GM20000 (cell line): ENCODE measurements at regions not wholly inside any gene's neighbourhood (a gene's known extent, or its start where the extent isn't known, plus 50 kb on each side); places are given as distances from the start of the nearest gene placed in this dataset.
"Not testable (repeated sequence)": the region's sequence is repeated elsewhere in the genome, so short reads cannot be mapped to it uniquely, and the experiment has no call there.

ENCODE experiments used
- DNase-seq: peaks from one replicate; pipeline ENCODE4 v3.0.0; 2012; ENCODE audit warnings: low spot score
- TF ChIP-seq, protein P1 (sequence below): IDR thresholded peaks from 2 replicates; pipeline ENCODE4 v1.5.1; 2012; ENCODE audit warnings: mild to moderate bottlenecking, control low read depth; ENCODE audit errors: extremely low read depth, missing control alignments

DNA sequence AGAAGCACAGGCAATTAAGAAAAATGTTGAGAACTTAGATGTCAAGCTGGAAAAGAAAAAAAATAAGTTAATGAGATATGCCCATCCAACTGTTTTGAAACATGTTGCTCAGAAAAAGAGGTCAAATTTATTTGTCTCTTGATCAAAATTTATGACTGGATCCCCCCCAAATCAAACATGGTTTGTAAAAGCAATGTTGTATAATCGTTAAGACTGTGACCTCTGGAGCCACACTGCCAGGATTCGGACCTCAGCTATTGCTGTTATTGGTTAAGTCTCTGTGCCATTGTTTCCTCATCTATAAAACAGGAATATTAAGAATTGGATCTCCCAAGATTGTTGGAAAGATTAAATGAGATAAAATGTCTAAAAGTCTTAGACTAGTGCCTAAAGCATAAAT is 51.9 kb upstream of the LRRK2 start:
- TF ChIP-seq, protein P1, sequence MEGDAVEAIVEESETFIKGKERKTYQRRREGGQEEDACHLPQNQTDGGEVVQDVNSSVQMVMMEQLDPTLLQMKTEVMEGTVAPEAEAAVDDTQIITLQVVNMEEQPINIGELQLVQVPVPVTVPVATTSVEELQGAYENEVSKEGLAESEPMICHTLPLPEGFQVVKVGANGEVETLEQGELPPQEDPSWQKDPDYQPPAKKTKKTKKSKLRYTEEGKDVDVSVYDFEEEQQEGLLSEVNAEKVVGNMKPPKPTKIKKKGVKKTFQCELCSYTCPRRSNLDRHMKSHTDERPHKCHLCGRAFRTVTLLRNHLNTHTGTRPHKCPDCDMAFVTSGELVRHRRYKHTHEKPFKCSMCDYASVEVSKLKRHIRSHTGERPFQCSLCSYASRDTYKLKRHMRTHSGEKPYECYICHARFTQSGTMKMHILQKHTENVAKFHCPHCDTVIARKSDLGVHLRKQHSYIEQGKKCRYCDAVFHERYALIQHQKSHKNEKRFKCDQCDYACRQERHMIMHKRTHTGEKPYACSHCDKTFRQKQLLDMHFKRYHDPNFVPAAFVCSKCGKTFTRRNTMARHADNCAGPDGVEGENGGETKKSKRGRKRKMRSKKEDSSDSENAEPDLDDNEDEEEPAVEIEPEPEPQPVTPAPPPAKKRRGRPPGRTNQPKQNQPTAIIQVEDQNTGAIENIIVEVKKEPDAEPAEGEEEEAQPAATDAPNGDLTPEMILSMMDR, result no peak
- no peak for DNase-seq

DNA sequence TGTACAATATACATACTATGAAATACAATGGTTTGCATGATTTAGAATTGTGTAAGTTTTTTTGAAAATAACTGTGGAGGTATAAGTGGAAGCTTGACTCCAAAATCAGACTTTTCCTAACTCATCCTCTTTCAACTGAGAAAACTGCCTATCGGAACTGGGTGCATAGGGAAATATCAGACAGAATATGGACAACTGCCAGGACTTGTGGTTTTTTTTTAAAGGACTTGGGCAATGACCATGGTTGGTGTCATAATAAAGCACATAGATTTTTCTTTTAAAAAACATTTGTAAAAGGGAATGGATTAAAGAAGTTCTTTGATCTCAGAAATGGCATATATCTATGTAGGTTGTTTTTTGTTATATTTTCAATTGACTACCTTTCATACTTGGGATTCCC is 53.3 kb upstream of the LRRK2 start:
- no peak for DNase-seq
- TF ChIP-seq, protein P1, result no peak

DNA sequence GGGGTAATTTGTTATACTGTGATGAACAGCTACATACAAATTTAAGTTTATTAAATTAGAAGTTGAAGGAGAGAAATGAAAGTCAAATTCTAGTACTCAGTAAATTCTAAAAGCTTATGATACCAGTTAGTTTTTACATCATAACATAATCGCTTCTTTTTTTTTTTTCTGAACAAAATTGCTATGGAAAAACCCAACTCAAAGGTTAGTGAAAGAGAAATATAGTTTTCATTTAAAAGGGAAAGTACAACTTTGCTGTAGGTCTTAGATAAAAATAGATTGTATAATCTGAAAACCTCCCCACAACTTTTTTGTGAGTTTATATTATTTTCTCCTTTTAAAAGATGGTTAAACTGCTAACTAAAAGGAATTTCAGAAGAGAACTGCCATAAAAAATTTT is 53.7 kb upstream of the LRRK2 start:
- TF ChIP-seq, protein P1, result no peak
- no peak for DNase-seq

DNA sequence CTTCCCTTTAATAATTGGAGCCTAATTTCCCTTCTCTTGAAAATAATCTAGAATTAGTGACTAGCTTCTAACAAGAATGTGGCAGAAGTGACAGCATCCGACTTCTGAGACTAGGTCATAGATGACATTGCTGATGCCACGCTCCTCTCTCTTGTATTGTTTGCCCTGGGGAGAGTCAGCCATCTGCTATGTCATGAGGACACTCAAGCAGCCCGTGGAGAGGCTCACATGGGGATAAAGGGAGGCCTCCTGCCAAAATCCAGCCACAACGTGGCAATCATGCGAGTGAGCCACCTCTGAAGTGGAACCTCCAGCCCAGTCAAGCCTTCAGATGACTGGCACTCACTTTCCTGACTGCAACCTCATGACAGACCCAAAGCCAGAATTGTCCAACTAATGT is 54.2 kb upstream of the LRRK2 start:
- TF ChIP-seq, protein P1, result no peak
- no peak for DNase-seq

DNA sequence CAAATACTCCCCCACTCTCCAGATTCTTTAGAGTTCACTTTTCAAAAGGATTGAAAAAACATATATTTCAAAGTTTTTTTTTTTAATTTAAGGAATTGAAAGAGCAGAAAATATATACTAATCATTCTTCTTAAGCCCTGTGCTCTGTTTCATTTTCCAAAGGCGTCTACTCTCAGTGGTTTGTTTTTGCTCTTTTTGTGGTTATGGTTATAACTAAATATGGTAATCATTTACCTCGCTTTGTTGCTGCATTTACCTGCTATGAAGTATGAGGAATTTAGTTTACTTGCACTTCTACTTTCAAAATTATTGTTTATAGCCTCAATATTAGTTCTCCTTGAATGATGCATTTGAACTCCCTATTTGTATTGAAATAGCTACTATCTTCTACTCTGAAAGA is 55.9 kb upstream of the LRRK2 start:
- TF ChIP-seq, protein P1, result no peak
- DNase-seq, result peak; percentile 56

DNA sequence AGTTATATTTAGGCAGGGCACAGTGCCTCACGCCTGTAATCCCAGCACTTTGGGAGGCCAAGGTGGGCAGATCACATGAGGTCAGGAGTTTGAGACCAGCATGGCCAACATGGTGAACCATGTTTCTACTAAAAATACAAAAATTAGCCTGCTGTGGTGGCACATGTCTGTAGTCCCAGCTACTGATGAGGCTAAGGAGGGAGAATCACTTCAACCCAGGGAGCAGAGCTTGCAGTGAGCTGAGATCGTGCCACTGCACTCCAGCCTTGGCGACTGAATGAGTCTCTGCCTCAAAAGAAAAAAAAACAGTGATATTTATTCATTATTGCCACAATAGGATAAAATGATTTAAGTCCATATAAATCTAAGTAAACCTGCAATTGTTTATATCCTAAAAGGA is 56.4 kb upstream of the LRRK2 start:
- DNase-seq, result not testable (repeated sequence)

DNA sequence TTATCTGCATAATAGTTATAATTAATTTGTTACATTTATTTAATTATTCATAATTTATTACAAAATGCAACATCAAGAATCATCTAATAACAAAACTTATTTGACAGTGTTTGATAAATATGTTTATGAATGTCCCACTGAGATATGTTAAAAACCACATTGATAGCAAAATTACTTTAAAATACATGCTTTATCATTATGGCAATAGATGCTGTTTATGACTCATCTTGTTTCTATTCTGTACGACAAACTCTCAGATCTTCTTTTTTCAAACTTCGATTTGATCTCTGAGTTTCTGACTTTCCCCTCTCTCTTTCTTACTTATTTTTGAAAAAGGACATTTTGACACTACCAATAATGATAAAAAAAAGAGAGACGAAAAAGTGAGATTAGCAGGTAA is 56.8 kb upstream of the LRRK2 start:
- peak; percentile 35 for DNase-seq
- TF ChIP-seq, protein P1, result no peak

DNA sequence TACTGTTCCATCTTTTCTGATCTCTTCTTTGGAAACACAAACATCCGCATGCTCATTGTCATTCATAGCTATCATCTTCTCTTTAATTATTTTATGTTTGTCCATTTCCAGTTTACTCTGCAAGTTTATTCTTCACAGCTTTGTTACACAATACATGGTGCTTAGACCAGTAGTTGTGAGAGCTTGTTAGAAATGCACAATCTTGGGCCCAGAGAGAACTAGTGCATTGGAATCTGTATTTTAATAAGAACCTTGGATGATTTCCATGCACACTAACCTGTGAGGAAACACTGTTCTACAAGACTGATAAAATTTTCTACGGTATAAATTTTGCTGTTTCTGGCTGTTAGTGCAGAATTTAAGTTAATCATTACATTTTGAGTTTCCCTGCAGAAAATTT is 59.3 kb upstream of the SLC2A13 start:
- TF ChIP-seq, protein P1, result no peak
- no peak for DNase-seq
